BJ (cell line): ENCODE measurements at regions not wholly inside any gene's neighbourhood (a gene's known extent, or its start where the extent isn't known, plus 50 kb on each side); places are given as distances from the start of the nearest gene placed in this dataset.

Experiments
- CTCF ChIA-PET: fragments of 350-600 bp; formaldehyde crosslinking; extraction: SDS; loops from one replicate; lab custom pipeline; 2021; ENCODE audit warnings: antibody characterized with exemption, inconsistent platforms; lab: Yijun Ruan, JAX
- POLR2A ChIA-PET: fragments of 300-600 bp; sonication (Branson Sonifier 250); formaldehyde crosslinking; extraction: SDS; loops from one replicate; lab custom pipeline; 2021; ENCODE audit warnings: antibody characterized with exemption; lab: Charles Lee
- DNase-seq: peaks from one replicate; pipeline ENCODE4 v3.0.0-alpha.2; 2011; ENCODE audit warnings: low read depth
- H3K27me3 ChIP-seq: 2 replicates; pipeline ENCODE4 v1.6.0; 2011; ENCODE audit warnings: low read length; ENCODE audit not compliant: control insufficient read depth, insufficient read depth
- H3K36me3 ChIP-seq: 2 replicates; pipeline ENCODE4 v1.5.1; 2011; ENCODE audit warnings: low read length; ENCODE audit not compliant: control insufficient read depth, insufficient read depth
- H3K4me3 ChIP-seq: 2 replicates; pipeline ENCODE4 v1.5.1; 2011; ENCODE audit warnings: low read depth, mild to moderate bottlenecking, control low read depth, low read length
- TF ChIP-seq, protein P1 (sequence below): IDR thresholded peaks from 2 replicates; pipeline ENCODE4 v1.5.1; 2011; ENCODE audit warnings: low read depth, mild to moderate bottlenecking, control low read depth, inconsistent platforms, low read length, moderate library complexity; ENCODE audit not compliant: insufficient read depth

- ChIA-PET POLR2A (no interaction called here), CTCF (interaction anchor here (1.1 to 1.8 kb wide), 3 partner anchors 10 to 20 kb away, joined by 3 to 4 read pairs (median 3); no protein-coding TSS in a partner anchor)
- Histone ChIP-seq H3K4me3 (no peak overlapping the region), H3K27me3 (no peaks in the 10 kb centered on the region), H3K36me3 (no peaks in the 10 kb centered on the region)
- TF ChIP-seq, protein P1, sequence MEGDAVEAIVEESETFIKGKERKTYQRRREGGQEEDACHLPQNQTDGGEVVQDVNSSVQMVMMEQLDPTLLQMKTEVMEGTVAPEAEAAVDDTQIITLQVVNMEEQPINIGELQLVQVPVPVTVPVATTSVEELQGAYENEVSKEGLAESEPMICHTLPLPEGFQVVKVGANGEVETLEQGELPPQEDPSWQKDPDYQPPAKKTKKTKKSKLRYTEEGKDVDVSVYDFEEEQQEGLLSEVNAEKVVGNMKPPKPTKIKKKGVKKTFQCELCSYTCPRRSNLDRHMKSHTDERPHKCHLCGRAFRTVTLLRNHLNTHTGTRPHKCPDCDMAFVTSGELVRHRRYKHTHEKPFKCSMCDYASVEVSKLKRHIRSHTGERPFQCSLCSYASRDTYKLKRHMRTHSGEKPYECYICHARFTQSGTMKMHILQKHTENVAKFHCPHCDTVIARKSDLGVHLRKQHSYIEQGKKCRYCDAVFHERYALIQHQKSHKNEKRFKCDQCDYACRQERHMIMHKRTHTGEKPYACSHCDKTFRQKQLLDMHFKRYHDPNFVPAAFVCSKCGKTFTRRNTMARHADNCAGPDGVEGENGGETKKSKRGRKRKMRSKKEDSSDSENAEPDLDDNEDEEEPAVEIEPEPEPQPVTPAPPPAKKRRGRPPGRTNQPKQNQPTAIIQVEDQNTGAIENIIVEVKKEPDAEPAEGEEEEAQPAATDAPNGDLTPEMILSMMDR, result no peak
- DNase-seq, result no peak
Measured at GRCh38 chr3:117248153-117248552, 538.6 kb downstream of the TUSC7 start.

DNA sequence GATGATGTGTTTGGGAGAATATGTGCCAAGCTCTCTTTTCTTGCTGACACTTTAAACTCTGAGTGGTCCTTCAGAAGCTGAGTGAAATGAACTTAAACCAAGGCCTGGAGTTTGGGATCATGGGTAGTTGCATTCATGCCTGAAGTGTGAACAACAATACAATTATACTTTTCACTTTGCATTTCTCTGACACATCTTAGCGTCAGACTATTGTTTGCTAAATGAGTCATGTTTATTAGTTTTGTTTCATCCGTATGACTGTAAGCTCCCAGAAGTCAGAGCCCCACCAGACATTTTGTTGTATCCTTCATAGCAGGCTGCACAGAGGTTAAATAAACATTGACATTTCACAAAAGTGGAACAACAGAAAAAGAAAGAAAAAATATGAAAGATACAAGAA lies 542.6 kb downstream of the TUSC7 start:
- DNase-seq, result no peak
- ChIA-PET CTCF (no interaction called here), POLR2A (no interaction called here)
- Histone ChIP-seq H3K4me3 (no peak overlapping the region), H3K36me3 (no peaks in the 10 kb centered on the region), H3K27me3 (no peaks in the 10 kb centered on the region)
- TF ChIP-seq, protein P1, result no peak

- H3K27me3 ChIP-seq, result no peaks in the 10 kb centered on the region
- no peak for DNase-seq
- POLR2A ChIA-PET, result no interaction called here
- TF ChIP-seq, protein P1, result no peak
- CTCF ChIA-PET, result no interaction called here
- no peaks in the 10 kb centered on the region for H3K36me3 ChIP-seq
- H3K4me3 ChIP-seq, result no peak overlapping the region
Measured at GRCh38 chr3:117252651-117253050, 543.1 kb downstream of the TUSC7 start.

DNA sequence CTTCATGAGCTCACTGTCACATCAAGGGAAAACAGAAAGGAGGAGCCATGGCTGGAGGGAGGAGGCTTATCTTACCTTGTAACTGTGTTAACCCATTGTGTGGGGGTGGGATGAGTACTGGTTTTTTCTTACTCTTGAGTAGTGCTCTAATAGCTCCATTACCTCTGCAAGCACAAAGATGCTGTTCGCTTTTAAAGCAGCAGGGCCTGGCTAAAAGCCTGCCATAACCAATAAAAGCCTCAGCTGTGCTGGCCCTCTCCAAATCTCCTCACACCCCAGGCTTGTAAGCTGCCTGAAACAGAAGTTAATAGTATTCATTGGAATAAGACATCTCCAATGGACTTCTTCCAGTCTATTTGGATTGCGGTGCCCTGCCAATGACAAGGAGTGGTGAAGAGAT lies 544.1 kb downstream of the TUSC7 start:
- TF ChIP-seq, protein P1, result no peak
- DNase-seq, result no peak
- CTCF ChIA-PET, result no interaction called here
- H3K27me3 ChIP-seq, result no peaks in the 10 kb centered on the region
- H3K36me3 ChIP-seq, result no peaks in the 10 kb centered on the region
- POLR2A ChIA-PET, result no interaction called here
- no peak overlapping the region for H3K4me3 ChIP-seq

GRCh38 chr3:117254985-117255384 lies 545.4 kb downstream of the TUSC7 start:
- no peak for DNase-seq
- ChIA-PET CTCF (no interaction called here), POLR2A (no interaction called here)
- TF ChIP-seq, protein P1, result no peak
- no peaks in the 10 kb centered on the region for H3K27me3 ChIP-seq
- H3K36me3 ChIP-seq, result no peaks in the 10 kb centered on the region
- no peak overlapping the region for H3K4me3 ChIP-seq
